Endothelial cell of umbilical vein (primary cell): ENCODE measurements at regions not wholly inside any gene's neighbourhood (a gene's known extent, or its start where the extent isn't known, plus 50 kb on each side); places are given as distances from the start of the nearest gene placed in this dataset.

ENCODE experiments used
- EZH2 ChIP-seq: IDR thresholded peaks from 2 replicates; pipeline ENCODE4 v1.6.1; 2012; ENCODE audit warnings: borderline replicate concordance, low read depth, mild to moderate bottlenecking, moderate library complexity, low read length, inconsistent platforms; ENCODE audit not compliant: severe bottlenecking
- GATA2 ChIP-seq: IDR thresholded peaks from 2 replicates; pipeline ENCODE4 v1.7.0; 2011; ENCODE audit warnings: low read depth, mild to moderate bottlenecking, moderate library complexity, mixed read lengths, low read length; ENCODE audit not compliant: insufficient read length, insufficient read depth
- POLR2A ChIP-seq: IDR thresholded peaks from 2 replicates; pipeline ENCODE4 v1.6.1; 2012; ENCODE audit warnings: low read depth, mild to moderate bottlenecking, control low read depth, low read length
- POLR2AphosphoS5 ChIP-seq: IDR thresholded peaks from 2 replicates; pipeline ENCODE4 v1.6.1; 2012; ENCODE audit warnings: low read depth, mild to moderate bottlenecking, control low read depth, low read length, moderate library complexity; ENCODE audit not compliant: insufficient read depth
- TF ChIP-seq, protein P1 (sequence below), 2 donors: IDR thresholded peaks; 1 replicate in 1 of 2; 2 replicates in 1 of 2; pipeline ENCODE4 v1.5.1; 2011; ENCODE audit warnings: low read length in 2 of 2, mild to moderate bottlenecking in 2 of 2, moderate library complexity in 2 of 2, control low read depth in 1 of 2, inconsistent platforms in 1 of 2, low read depth in 1 of 2; ENCODE audit not compliant: insufficient read depth in 1 of 2; ENCODE audit errors: extremely low read depth in 1 of 2
- TF ChIP-seq, protein P2 (sequence below): IDR thresholded peaks from 2 replicates; pipeline ENCODE4 v1.6.1; 2011; ENCODE audit not compliant: insufficient read depth, insufficient read length

DNA sequence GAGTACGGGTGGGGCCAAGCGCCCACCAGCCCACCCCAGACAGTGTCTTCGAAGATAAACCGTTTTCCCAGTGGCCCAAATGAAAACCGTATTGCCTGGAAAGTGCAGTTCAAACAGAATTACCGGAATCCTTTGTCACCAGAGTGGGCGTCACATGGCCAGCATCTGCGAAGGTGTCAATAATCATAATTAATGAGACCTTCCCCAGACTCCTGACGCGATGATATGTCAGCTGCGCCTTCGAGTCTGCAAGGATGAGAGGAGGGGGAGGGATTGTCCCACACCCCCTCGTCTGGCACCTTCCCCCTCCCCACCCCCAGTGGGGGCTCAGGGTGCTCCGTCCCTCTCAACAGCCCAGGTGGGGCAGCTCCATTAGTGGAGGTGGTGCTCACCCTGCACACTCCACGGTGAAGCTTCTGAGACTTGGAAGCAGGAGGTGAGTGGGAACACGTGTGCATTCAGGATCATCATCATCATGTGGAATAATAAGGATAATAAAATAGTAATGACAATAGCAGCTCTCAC lies 215.1 kb downstream of the PTPRU start:
- TF ChIP-seq, protein P1, sequence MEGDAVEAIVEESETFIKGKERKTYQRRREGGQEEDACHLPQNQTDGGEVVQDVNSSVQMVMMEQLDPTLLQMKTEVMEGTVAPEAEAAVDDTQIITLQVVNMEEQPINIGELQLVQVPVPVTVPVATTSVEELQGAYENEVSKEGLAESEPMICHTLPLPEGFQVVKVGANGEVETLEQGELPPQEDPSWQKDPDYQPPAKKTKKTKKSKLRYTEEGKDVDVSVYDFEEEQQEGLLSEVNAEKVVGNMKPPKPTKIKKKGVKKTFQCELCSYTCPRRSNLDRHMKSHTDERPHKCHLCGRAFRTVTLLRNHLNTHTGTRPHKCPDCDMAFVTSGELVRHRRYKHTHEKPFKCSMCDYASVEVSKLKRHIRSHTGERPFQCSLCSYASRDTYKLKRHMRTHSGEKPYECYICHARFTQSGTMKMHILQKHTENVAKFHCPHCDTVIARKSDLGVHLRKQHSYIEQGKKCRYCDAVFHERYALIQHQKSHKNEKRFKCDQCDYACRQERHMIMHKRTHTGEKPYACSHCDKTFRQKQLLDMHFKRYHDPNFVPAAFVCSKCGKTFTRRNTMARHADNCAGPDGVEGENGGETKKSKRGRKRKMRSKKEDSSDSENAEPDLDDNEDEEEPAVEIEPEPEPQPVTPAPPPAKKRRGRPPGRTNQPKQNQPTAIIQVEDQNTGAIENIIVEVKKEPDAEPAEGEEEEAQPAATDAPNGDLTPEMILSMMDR (IDR thresholded peaks at IDR 0.05; ENCODE audit: extremely low read depth in 1 of 2, insufficient read depth in 1 of 2, low read depth in 1 of 2, low read length in 2 of 2) = no peak
- TF ChIP-seq GATA2 = no peak
- TF ChIP-seq POLR2A = no peak
- TF ChIP-seq POLR2AphosphoS5 = no peak
- no peak for TF ChIP-seq EZH2
- TF ChIP-seq, protein P2, sequence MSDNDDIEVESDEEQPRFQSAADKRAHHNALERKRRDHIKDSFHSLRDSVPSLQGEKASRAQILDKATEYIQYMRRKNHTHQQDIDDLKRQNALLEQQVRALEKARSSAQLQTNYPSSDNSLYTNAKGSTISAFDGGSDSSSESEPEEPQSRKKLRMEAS = no peak
